HG02852 (cell line): ENCODE measurements at regions not wholly inside any gene's neighbourhood (a gene's known extent, or its start where the extent isn't known, plus 50 kb on each side); places are given as distances from the start of the nearest gene placed in this dataset.
"Not testable (repeated sequence)": the region's sequence is repeated elsewhere in the genome, so short reads cannot be mapped to it uniquely, and the experiment has no call there.

Source experiments
- ATAC-seq: cut with Tn5 transposase; IDR thresholded peaks from one replicate; pipeline ENCODE4 v1.9.1; 2021; ENCODE audit warnings: mild to moderate bottlenecking, moderate library complexity; ENCODE audit not compliant: unreplicated experiment

DNA sequence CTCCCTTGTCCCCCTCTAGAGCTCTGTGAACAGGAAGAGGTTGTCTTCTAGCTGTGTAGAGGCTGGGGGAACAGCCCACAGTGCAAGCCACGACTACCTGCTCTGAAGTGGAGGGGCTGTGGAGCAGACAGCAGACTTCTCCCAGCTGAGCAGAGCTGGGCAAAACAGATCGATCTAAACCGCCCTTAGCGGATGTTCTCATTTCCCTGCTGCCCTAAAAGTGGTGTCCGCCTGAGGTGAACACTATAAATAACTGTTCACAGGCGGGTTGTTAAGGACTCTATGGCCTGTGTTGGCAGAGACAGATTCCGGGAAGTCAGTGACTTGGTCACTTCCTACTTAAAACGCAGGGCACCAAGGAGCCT, 203.2 kb downstream of the RHOU start:
- ATAC-seq, result no peak

DNA sequence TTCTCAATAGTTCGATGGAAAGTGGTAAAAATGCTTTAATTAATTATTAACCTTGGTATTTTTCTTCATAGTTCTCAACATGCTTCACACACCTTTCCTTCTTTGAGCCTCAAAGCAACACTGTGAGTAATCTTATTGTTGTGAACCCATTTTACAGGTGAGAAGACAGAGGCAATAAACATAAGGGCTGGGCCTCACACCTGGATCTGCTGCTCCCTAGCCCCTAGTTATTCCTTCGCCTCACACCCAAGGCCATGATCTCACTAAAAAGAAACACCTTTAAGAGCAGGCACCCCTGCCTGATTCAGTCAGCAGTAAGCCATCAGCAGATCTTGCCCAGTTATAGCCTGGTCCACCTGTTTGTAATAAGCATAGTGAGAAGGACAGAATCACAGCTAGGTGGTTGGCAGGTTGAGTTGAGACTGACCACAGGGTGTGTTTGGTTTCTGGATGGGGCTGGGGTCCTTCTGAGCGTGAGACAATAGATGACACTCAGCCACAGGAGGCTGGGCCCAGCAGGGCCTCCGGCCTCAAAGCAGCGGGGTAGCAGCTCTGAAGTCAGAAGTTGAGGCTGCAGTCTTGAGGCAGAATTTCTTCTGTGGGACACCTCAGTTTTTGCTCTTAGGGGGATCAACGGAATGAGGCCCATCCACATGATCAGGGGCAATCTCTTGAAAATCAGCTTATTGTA, 203.9 kb downstream of the RHOU start:
- no peak for ATAC-seq

- ATAC-seq, result no peak
Observed at GRCh38 chr1:228939881-228940392, 204.7 kb downstream of the RHOU start.

DNA sequence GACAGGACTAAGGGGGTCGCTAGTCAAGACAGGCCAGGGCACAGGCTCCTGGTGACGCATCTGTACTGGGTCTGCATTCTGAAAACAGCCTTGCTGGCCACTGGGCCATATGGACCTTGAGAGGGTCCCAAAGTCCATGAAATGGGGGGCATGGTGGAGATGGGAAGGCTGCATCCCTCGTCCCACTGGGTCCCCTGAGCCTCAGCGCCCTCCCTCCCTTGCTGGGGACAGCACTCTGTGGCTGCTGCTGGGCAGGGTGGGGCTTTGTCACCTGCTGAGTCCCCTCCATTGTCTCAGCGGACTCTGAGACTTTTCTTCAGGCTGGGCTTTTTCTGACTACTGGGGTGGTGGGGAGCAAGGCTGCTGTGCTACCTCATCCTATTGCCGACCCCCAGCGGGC, 205.2 kb downstream of the RHOU start:
- ATAC-seq, result no peak

GRCh38 chr1:228940926-228941325, 205.6 kb downstream of the RHOU start:
- no peak for ATAC-seq

DNA sequence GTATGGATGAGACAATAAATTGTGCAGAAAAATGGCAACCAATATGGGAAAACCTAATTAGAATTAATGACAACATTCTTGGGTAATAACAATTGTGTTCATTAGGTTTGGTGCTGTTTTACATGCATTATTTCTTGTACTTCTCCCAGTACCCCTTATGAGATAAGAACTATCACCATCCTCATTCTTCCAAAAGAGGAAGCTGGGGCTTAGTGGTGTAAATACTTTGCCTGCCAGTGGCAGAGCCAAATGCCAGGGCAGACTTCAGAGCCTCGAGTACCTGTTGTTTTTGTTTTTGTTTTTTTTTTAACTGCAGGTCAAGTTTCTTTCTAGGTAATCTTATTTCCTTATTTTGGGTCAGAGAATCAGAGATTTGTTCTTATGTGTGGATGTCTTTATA, 206.4 kb downstream of the RHOU start:
- ATAC-seq, result no peak

- ATAC-seq, result no peak
Observed at GRCh38 chr1:228943436-228943835, 208.2 kb downstream of the RHOU start.

- no peak for ATAC-seq
Observed at GRCh38 chr1:228944296-228944695, 209.0 kb downstream of the RHOU start.

DNA sequence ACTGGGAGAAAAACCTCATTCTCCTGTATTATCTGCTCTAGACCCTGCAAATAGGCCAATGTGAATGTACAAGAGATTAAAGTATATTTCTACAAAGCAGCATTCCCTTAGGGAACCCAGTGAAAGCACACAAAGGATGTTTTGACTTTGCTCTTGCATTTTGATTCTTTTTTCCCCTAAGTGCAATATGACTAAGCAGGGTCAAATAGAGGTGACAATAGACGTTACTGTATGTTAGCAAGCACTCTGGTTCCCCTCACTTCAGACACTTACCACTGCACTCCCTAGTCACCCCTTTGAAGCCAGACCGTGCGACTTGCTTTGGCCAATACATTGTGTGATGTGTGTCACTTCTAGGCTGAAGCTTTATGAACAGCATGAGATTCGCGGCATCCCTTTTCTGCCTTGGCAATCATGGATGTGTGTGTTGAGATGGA, 209.7 kb downstream of the RHOU start:
- no peak for ATAC-seq

GRCh38 chr1:228945885-228946284, 210.6 kb downstream of the RHOU start:
- no peak for ATAC-seq

DNA sequence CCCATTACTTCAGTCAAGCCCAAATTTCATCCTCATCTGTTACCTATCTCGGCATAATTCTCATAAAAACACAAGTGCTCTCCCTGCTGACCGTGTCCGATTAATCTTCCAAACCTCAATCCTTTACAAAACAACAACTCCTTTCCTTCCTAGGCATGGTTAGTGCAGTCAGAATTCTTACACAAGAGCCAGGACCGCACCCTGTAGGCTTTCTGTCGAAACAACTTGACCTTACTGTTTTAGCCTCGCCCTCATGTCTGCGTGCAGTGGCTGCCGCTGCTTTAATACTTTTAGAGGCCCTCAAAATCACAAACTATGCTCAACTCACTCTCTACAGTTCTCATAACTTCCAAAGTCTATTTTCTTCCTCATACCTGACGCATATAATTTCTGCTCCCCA, 214.3 kb downstream of the RHOU start:
- not testable (repeated sequence) for ATAC-seq

GRCh38 chr1:228953207-228953606, 217.9 kb downstream of the RHOU start:
- ATAC-seq, result no peak

- ATAC-seq, result not testable (repeated sequence)
Observed at GRCh38 chr1:228953808-228954207, 218.5 kb downstream of the RHOU start.

- no peak for ATAC-seq
Observed at GRCh38 chr1:228955691-228956090, 220.4 kb downstream of the RHOU start.

DNA sequence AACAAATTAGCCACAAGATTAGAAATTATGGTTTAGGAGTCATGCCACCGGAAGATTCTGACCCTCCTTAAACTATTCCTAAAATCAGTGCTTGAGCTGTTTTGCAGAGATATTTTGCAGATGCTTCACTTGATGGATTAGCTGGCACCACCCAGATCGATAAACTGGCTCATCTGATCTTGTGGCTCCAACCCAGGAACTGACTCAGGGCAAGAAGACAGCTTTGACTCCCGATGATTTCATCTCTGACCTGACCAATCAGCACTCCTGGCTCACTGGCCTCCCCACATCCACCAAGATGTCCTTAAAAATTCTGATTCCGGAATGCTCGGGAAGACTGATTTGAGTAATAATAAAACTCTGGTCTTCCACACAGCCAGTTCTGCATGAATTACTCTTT, 221.6 kb downstream of the RHOU start:
- no peak for ATAC-seq

GRCh38 chr1:228957535-228957934, 222.3 kb downstream of the RHOU start:
- no peak for ATAC-seq

- ATAC-seq, result no peak
Observed at GRCh38 chr1:228958121-228958520, 222.8 kb downstream of the RHOU start.

GRCh38 chr1:228958741-228959140, 223.5 kb downstream of the RHOU start:
- ATAC-seq, result no peak

DNA sequence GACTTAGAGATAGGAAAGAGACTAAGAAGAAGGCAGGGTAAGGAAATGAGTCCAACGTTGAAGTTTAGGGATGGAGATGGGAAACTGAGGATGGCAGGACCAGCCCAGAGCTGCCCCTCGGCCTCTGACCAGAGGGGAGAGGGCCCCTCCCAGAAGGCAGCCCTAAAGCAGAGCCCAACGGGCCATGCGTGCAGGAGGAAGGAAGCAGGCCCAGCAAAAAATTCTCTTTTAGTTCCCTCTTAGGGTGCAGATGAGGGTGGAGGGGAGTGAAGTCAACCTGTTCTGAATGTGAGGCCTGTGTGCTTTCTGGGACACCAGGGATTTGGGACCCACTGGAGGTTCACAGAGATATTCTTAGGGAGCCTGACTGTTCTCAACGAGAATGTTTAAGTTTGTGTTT, 225.4 kb downstream of the RHOU start:
- ATAC-seq, result no peak

- ATAC-seq, result no peak
Observed at GRCh38 chr1:228961511-228961910, 226.2 kb downstream of the RHOU start.

- ATAC-seq, result no peak
Observed at GRCh38 chr1:228963795-228964177, 228.5 kb downstream of the RHOU start.

DNA sequence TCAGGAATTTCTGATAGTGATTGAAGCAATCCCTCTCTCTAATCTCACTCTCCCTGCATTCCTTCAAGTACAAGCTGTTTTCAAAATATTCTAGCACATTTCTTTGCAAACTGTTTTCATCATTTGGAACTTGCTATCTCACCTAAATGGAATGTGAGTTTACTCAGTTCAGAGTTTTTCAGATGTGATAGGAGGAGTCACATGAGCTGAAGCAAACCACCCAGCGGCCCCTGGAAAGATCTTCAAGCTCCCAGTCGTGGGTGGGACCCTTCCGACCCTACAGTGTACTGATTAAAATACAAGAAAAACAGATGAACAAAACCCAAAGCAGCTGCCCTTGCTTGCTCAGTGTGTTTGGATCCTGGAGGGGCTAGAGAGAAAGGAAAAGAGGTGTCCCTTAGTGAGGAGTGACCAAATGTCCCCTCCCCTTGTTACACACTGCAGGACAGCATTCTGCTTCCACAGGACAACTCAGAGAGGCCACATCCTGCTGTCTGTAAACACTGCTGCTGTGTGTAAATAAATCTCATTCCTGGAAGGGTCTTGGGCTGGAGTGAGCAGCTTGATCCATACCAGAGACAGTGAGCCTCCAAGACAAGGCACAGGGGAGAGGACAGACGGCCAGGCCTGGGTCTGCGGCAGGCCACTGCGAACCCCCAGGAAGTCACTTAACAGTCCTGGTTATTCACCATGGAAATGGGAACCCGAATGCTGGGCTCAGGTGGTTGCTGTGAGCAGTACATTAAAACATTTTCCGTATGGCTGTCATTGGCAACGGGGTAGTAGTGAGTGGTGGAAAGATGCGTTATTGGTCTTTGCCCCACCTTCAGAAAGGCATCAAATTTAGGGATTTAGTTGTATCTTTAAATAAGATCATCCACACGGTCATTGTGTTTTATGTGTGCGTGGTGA, 229.2 kb downstream of the RHOU start:
- no peak for ATAC-seq
